Colonic mucosa (tissue), 4 donors: ENCODE measurements at regions not wholly inside any gene's neighbourhood (a gene's known extent, or its start where the extent isn't known, plus 50 kb on each side); places are given as distances from the start of the nearest gene placed in this dataset.

Source experiments
- DNase-seq: peaks from one replicate; pipeline ENCODE4 v3.0.0-alpha.2; 2020
- H3K27ac ChIP-seq: fragments of 200-600 bp; one replicate; pipeline ENCODE4 v1.8.0; 2021
- H3K27me3 ChIP-seq: fragments of 200-600 bp; one replicate; pipeline ENCODE4 v1.8.0; 2021
- H3K36me3 ChIP-seq: fragments of 200-600 bp; one replicate; pipeline ENCODE4 v1.8.0; 2021
- H3K4me1 ChIP-seq: fragments of 200-600 bp; one replicate; pipeline ENCODE4 v1.8.0; 2021; ENCODE audit warnings: mild to moderate bottlenecking
- H3K4me3 ChIP-seq: fragments of 200-600 bp; one replicate; pipeline ENCODE4 v1.8.0; 2021
- H3K9ac ChIP-seq, 2 donors: one replicate each; pipeline ENCODE4 v1.7.0; 2013; ENCODE audit warnings: control low read depth in 2 of 2, low read depth in 2 of 2, low read length in 2 of 2
- H3K9me3 ChIP-seq: fragments of 200-600 bp; one replicate; pipeline ENCODE4 v1.8.0; 2021
- CTCF ChIP-seq: fragments of 200-600 bp; IDR thresholded peaks from one replicate; pipeline ENCODE4 v1.8.0; 2022; ENCODE audit warnings: antibody characterized with exemption, mild to moderate bottlenecking
- intact Hi-C: fragments of 100-400 bp; cut with DNase I; formaldehyde crosslinking; loops from one replicate; pipeline ENCODE4 v1.14.1; 2022
- donor health status: healthy.
- donor health status: DM: no; HTN: no; CAD: no.
- donor health status: DM: no; HTN: no; CAD: no.

DNA sequence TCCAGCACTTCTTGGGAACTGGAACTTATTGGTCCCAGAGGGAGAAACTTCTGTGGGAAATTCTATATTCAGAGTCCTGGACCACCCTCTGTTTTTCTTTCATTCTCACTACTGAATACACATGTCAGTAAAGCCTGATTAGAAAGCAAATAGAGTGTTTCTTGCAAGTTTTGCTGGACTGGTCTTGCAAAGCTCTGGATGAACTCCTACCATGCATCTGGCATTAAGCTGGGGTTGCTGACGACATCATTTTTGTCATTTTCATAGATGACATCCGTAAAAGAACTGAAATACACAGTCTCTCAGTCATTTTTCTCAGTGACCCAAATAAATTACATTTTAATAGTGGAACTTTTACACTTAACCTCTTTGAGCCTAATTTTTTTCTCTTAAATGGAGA is 283.2 kb downstream of the DMAC1 start:
- H3K27me3 ChIP-seq: no peaks in the 10 kb centered on the region
- no peak overlapping the region for H3K27ac ChIP-seq
- H3K9me3 ChIP-seq: no peaks in the 10 kb centered on the region
- no peak for DNase-seq
- H3K4me3 ChIP-seq: no peak overlapping the region
- no peaks in the 10 kb centered on the region for H3K4me1 ChIP-seq
- H3K9ac ChIP-seq: no peak overlapping the region
- H3K36me3 ChIP-seq: no peaks in the 10 kb centered on the region
- intact Hi-C loops: no loop called here
- no peak for TF ChIP-seq CTCF

GRCh38 chr9:7510199-7510598 is 289.4 kb downstream of the DMAC1 start:
- DNase-seq: no peak
- Histone ChIP-seq H3K9me3 (no peaks in the 10 kb centered on the region), H3K27me3 (no peaks in the 10 kb centered on the region), H3K36me3 (no peaks in the 10 kb centered on the region), H3K4me1 (no peaks in the 10 kb centered on the region), H3K4me3 (no peak overlapping the region), H3K27ac (no peak overlapping the region), H3K9ac (no peak overlapping the region)
- no peak for TF ChIP-seq CTCF
- intact Hi-C loops: no loop called here

- Histone ChIP-seq H3K9ac (no peak overlapping the region), H3K27me3 (no peaks in the 10 kb centered on the region), H3K4me1 (no peaks in the 10 kb centered on the region), H3K36me3 (no peaks in the 10 kb centered on the region), H3K4me3 (no peak overlapping the region), H3K9me3 (no peaks in the 10 kb centered on the region), H3K27ac (no peak overlapping the region)
- no peak for DNase-seq
- intact Hi-C loops: no loop called here
- TF ChIP-seq CTCF: no peak
These were observed 289.9 kb downstream of the DMAC1 start for GRCh38 chr9:7509576-7510145.

DNA sequence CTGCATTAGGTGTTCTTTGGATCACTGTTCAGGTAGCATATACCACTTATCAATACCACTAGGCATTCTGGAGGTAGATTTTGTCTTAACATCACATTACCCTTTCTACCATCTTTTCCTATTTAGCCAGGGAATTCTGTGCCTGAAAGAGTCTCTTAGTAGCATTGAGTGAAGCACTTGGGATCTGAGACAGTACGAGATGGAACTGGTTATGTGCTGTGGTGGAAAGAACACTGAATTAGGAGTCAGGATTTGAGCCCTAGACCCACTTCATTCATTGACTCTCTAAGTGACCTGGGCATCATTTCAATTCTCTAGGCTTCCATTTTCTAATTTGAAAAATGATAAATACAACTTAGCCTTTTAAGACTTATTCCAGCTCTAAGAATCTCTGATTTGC is 291.1 kb downstream of the DMAC1 start:
- Histone ChIP-seq H3K36me3 (no peaks in the 10 kb centered on the region), H3K4me1 (no peaks in the 10 kb centered on the region), H3K27me3 (no peaks in the 10 kb centered on the region), H3K4me3 (no peak overlapping the region), H3K9me3 (no peaks in the 10 kb centered on the region), H3K9ac (no peak overlapping the region), H3K27ac (no peak overlapping the region)
- no peak for DNase-seq
- intact Hi-C loops: no loop called here
- no peak for TF ChIP-seq CTCF

DNA sequence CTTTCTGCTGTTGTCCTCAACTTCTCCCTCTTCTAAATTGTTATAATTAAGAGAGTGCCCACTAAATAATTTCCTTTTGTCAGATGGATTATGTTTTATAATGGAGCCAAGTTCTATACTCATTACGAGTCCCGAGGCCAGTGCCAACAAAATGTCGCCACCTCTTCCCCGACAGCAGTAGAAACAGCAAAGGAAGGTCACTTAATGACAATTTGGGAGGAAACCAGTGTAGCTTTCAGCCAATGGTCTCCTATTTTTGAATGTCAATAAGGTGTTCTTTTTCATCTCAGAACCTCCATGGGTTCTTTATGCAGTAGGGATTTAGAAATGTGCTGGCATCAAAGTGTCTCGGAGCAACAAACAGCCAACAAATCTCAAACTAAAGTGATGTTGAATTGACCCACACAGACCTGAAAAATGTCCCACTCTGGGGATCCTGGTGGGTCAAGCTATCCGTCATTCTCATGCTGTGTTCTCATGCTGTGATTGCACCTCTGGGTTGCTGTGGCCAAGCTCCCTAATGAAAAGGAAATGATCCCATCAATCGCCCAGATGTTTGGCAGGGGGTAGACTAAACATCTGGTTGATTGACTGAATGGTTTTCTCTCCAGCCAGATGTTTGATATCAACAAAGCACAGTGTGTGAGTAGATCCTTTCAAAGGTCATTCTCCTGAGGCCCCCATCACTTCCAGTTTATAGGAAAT is 291.9 kb downstream of the DMAC1 start:
- H3K4me3 ChIP-seq: no peak overlapping the region
- H3K27me3 ChIP-seq: no peaks in the 10 kb centered on the region
- H3K9ac ChIP-seq: no peak overlapping the region
- H3K9me3 ChIP-seq: no peaks in the 10 kb centered on the region
- H3K27ac ChIP-seq: no peak overlapping the region
- TF ChIP-seq CTCF: no peak
- intact Hi-C loops: no loop called here
- H3K36me3 ChIP-seq: no peaks in the 10 kb centered on the region
- DNase-seq: no peak
- no peaks in the 10 kb centered on the region for H3K4me1 ChIP-seq
